Trophoblast cell (in vitro differentiated cells and primary cell): ENCODE measurements at regions not wholly inside any gene's neighbourhood (a gene's known extent, or its start where the extent isn't known, plus 50 kb on each side); places are given as distances from the start of the nearest gene placed in this dataset.

Experiments
- DNase-seq, 2 donors: peaks; one replicate each; pipeline ENCODE4 v3.0.0-alpha.2; 2016
- H2AFZ ChIP-seq: 2 replicates; pipeline ENCODE4 v1.6.1; 2013; ENCODE audit warnings: low read length, moderate library complexity, mild to moderate bottlenecking; ENCODE audit not compliant: insufficient read depth, poor library complexity
- H2AK5ac ChIP-seq: 2 replicates; pipeline ENCODE4 v1.6.1; 2013; ENCODE audit warnings: mild to moderate bottlenecking, low read length
- H2BK120ac ChIP-seq: 2 replicates; pipeline ENCODE4 v1.6.1; 2013; ENCODE audit warnings: low read length, mild to moderate bottlenecking, moderate library complexity; ENCODE audit not compliant: insufficient read depth, poor library complexity
- H2BK12ac ChIP-seq: 2 replicates; pipeline ENCODE4 v1.6.1; 2013; ENCODE audit warnings: mild to moderate bottlenecking, low read length, moderate library complexity
- H2BK5ac ChIP-seq: 2 replicates; pipeline ENCODE4 v1.6.1; 2013; ENCODE audit warnings: low read length, low read depth, moderate library complexity, mild to moderate bottlenecking; ENCODE audit not compliant: poor library complexity
- H3K14ac ChIP-seq: 2 replicates; pipeline ENCODE4 v1.6.1; 2013; ENCODE audit warnings: mild to moderate bottlenecking, low read length
- H3K18ac ChIP-seq: 2 replicates; pipeline ENCODE4 v1.6.1; 2013; ENCODE audit warnings: mild to moderate bottlenecking, low read length
- H3K23ac ChIP-seq: 2 replicates; pipeline ENCODE4 v1.6.1; 2013; ENCODE audit warnings: low read length
- H3K27ac ChIP-seq: 2 replicates; pipeline ENCODE4 v1.5.1; 2013; ENCODE audit warnings: low read depth, mild to moderate bottlenecking, inconsistent platforms, low read length, moderate library complexity
- H3K27me3 ChIP-seq: 2 replicates; pipeline ENCODE4 v1.6.1; 2013; ENCODE audit warnings: inconsistent platforms, mild to moderate bottlenecking, low read length, moderate library complexity; ENCODE audit not compliant: insufficient read depth
- H3K36me3 ChIP-seq, 2 experiments: 1 replicate in 1 of 2; 2 replicates in 1 of 2; pipeline ENCODE4 v1.6.1; 2013; ENCODE audit warnings: low read length in 2 of 2, mild to moderate bottlenecking in 2 of 2, moderate library complexity in 1 of 2; ENCODE audit not compliant: insufficient read depth in 2 of 2, control insufficient read depth in 1 of 2
- H3K4ac ChIP-seq: 2 replicates; pipeline ENCODE4 v1.6.1; 2013; ENCODE audit warnings: low read depth, mild to moderate bottlenecking, low read length, moderate library complexity
- H3K4me1 ChIP-seq, 2 experiments: 1 replicate in 1 of 2; 2 replicates in 1 of 2; pipeline ENCODE4 v1.6.1; 2013; ENCODE audit warnings: low read length in 2 of 2, mild to moderate bottlenecking in 2 of 2, moderate library complexity in 1 of 2; ENCODE audit not compliant: insufficient read depth in 2 of 2, control insufficient read depth in 1 of 2
- H3K4me2 ChIP-seq: 2 replicates; pipeline ENCODE4 v1.6.1; 2013; ENCODE audit warnings: inconsistent platforms, mild to moderate bottlenecking, low read length, moderate library complexity
- H3K4me3 ChIP-seq: 2 replicates; pipeline ENCODE4 v1.5.1; 2013; ENCODE audit warnings: mild to moderate bottlenecking, low read depth, low read length, inconsistent platforms
- H3K79me1 ChIP-seq: one replicate; pipeline ENCODE4 v1.6.1; 2013; ENCODE audit warnings: low read length
- H3K79me2 ChIP-seq: 2 replicates; pipeline ENCODE4 v1.6.1; 2013; ENCODE audit warnings: low read length, mild to moderate bottlenecking; ENCODE audit not compliant: control insufficient read depth, insufficient read depth, poor library complexity
- H3K9ac ChIP-seq: 2 replicates; pipeline ENCODE4 v1.6.1; 2013; ENCODE audit warnings: mild to moderate bottlenecking, low read length
- H3K9me3 ChIP-seq: 2 replicates; pipeline ENCODE4 v1.6.1; 2013; ENCODE audit warnings: low read depth, mild to moderate bottlenecking, control low read depth, inconsistent platforms, low read length; ENCODE audit not compliant: insufficient read depth
- H4K12ac ChIP-seq: 2 replicates; pipeline ENCODE4 v1.6.1; 2013; ENCODE audit warnings: low read depth, mild to moderate bottlenecking, low read length, moderate library complexity
- H4K8ac ChIP-seq: 2 replicates; pipeline ENCODE4 v1.6.1; 2013; ENCODE audit warnings: low read depth, mild to moderate bottlenecking, low read length, moderate library complexity
- H4K91ac ChIP-seq: one replicate; pipeline ENCODE4 v1.6.1; 2013; ENCODE audit warnings: low read depth, mild to moderate bottlenecking, low read length, moderate library complexity
- WGBS: extraction: QIAGEN DNeasy Blood & Tissue Kit; methylation state at CpG from one replicate; pipeline ENCODE4 v1.1.7; 2013; ENCODE audit warnings: missing lambda C conversion rate; ENCODE audit not compliant: insufficient read length, insufficient coverage; ENCODE audit errors: extremely low coverage; 5-methylcytosine and 5-hydroxymethylcytosine counted together

DNA sequence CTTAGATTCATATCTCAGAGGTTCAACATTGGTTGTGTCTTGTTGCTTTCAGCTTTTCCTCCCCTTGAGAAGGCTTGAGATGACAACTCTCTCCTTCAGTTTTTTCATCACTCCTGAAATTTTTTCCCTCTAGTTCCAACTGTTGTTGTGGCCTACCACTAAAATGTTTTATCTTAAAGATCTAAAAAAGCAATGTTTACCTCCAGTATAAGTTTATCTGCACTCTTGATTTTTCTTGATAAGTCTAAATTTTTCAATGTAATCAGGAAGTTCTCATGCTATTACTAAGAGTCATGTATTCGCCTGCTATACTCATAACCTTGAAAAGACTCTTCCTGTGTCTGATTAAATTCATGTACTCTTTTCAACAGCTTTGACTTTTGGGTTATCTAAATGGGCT is 366.3 kb upstream of the TFPI start:
- no peak overlapping the region for H3K18ac ChIP-seq
- no peak overlapping the region for H3K23ac ChIP-seq
- no peaks in the 10 kb centered on the region for H3K27me3 ChIP-seq
- H3K79me2 ChIP-seq = no peaks in the 10 kb centered on the region
- no peak overlapping the region for H4K12ac ChIP-seq
- H2AFZ ChIP-seq = no peak overlapping the region
- no peaks in the 10 kb centered on the region for H3K79me1 ChIP-seq
- no peak overlapping the region for H3K4me3 ChIP-seq
- no peak overlapping the region for H4K91ac ChIP-seq
- no peak overlapping the region for H2BK5ac ChIP-seq
- H4K8ac ChIP-seq = no peak overlapping the region
- no peaks in the 10 kb centered on the region for H3K9me3 ChIP-seq
- H2BK120ac ChIP-seq = no peak overlapping the region
- no peak overlapping the region for H3K27ac ChIP-seq
- no peak overlapping the region for H3K9ac ChIP-seq
- H3K4me1 ChIP-seq = peaks cover 0 to 3% of the 10 kb centered on the region in 2 experiments
- H3K36me3 ChIP-seq = no peaks in the 10 kb centered on the region
- peak in 1 of 2 donors; percentile 53 for DNase-seq
- H3K14ac ChIP-seq = no peak overlapping the region
- no peak overlapping the region for H3K4me2 ChIP-seq
- no CpG with 5 or more reads among the region's 1 CpG for WGBS
- H2AK5ac ChIP-seq = no peak overlapping the region
- no peak overlapping the region for H2BK12ac ChIP-seq
- H3K4ac ChIP-seq = no peak overlapping the region

DNA sequence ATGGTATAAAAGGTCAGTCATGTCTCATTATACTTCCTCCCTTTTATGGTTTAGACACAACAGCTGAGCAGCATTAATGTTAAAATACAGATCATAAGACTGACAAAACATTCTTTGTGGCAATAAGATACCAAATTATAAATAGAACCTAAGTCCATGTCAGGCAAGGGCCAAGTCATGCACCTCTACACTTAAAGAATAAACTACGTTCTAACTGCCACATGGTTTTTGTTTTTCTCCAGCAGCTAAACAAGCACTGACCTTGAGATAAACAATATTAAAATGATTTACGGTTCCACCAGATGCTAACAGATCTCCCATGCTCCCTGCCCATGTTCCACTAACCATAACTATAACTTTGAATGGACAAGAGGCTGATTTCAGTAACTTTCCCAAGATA is 368.6 kb upstream of the TFPI start:
- Histone ChIP-seq H2AFZ (no peak overlapping the region), H2AK5ac (no peak overlapping the region), H3K4me2 (no peak overlapping the region), H3K4ac (no peak overlapping the region), H4K8ac (no peak overlapping the region), H3K27me3 (no peaks in the 10 kb centered on the region), H4K91ac (no peak overlapping the region), H3K9ac (no peak overlapping the region), H3K36me3 (no peaks in the 10 kb centered on the region), H3K4me1 (peaks cover 0 to 3% of the 10 kb centered on the region in 2 experiments), H3K14ac (no peak overlapping the region), H3K23ac (no peak overlapping the region), H3K79me2 (no peaks in the 10 kb centered on the region), H3K18ac (no peak overlapping the region), H2BK120ac (no peak overlapping the region), H3K9me3 (no peaks in the 10 kb centered on the region), H3K79me1 (no peaks in the 10 kb centered on the region), H2BK5ac (no peak overlapping the region), H2BK12ac (no peak overlapping the region), H3K27ac (no peak overlapping the region), H4K12ac (no peak overlapping the region), H3K4me3 (no peak overlapping the region)
- no CpG with 5 or more reads among the region's 2 CpGs for WGBS
- DNase-seq = no peak

DNA sequence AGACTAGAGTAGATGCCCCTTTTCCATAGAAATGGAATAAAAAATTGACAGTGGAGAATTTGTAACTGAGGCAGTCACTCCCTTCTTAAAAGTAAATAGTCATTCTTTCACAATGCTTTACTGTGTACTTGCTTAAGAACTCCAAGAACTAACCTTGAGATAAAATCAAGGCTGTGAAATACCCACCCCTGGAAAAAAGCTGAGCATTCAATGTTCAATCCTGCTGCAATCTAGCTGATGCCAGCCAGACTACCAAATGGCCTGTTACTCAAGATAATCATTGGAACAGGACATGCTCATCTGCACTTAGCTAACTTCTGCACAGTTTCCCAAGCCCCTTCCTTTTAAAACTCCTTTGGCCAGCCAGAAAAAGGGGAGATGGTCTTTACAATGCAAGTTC is 367.4 kb upstream of the GULP1 start:
- no peak overlapping the region for H2BK120ac ChIP-seq
- no peak overlapping the region for H4K12ac ChIP-seq
- no peaks in the 10 kb centered on the region for H3K79me1 ChIP-seq
- H3K14ac ChIP-seq = no peak overlapping the region
- DNase-seq = peak in 1 of 2 donors; percentile 60
- no peak overlapping the region for H2AFZ ChIP-seq
- H3K18ac ChIP-seq = no peak overlapping the region
- peaks cover 0 to 3% of the 10 kb centered on the region in 2 experiments for H3K4me1 ChIP-seq
- no peak overlapping the region for H3K23ac ChIP-seq
- H4K8ac ChIP-seq = no peak overlapping the region
- H3K4me3 ChIP-seq = no peak overlapping the region
- H3K4ac ChIP-seq = no peak overlapping the region
- H3K4me2 ChIP-seq = no peak overlapping the region
- no peaks in the 10 kb centered on the region for H3K79me2 ChIP-seq
- H3K27me3 ChIP-seq = no peaks in the 10 kb centered on the region
- no peak overlapping the region for H2BK12ac ChIP-seq
- H3K27ac ChIP-seq = no peak overlapping the region
- no peak overlapping the region for H2BK5ac ChIP-seq
- H3K9me3 ChIP-seq = no peaks in the 10 kb centered on the region
- H2AK5ac ChIP-seq = no peak overlapping the region
- no peak overlapping the region for H3K9ac ChIP-seq
- no peak overlapping the region for H4K91ac ChIP-seq
- H3K36me3 ChIP-seq = no peaks in the 10 kb centered on the region

DNA sequence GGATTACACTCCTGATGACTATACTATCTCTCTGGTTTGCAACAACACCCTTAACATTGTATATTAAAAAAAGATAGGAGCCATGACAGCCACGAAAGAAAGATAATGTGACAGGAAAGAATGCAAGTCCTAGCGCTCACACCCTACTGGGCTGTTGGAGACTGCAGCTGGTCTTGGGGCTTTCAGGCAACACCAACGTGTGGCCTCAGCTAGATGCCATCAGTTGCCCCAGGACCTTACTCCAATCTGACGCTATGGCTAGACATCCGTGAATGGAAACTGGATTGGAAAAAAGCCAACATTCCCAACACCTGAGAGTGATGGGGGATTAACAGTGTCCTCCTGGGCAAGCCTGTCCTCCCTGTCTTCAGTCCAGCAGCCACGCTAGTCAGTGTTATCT is 357.4 kb upstream of the GULP1 start:
- Histone ChIP-seq H2BK12ac (no peak overlapping the region), H3K36me3 (no peaks in the 10 kb centered on the region), H4K91ac (no peak overlapping the region), H3K14ac (no peak overlapping the region), H2BK120ac (no peak overlapping the region), H3K4me3 (no peak overlapping the region), H4K8ac (no peak overlapping the region), H3K23ac (no peak overlapping the region), H3K27me3 (no peaks in the 10 kb centered on the region), H3K4ac (no peak overlapping the region), H3K4me2 (no peak overlapping the region), H3K9ac (no peak overlapping the region), H3K27ac (no peak overlapping the region), H2AFZ (no peak overlapping the region), H3K79me2 (no peaks in the 10 kb centered on the region), H3K18ac (no peak overlapping the region), H3K4me1 (no peaks in the 10 kb centered on the region), H3K79me1 (no peaks in the 10 kb centered on the region), H3K9me3 (peaks cover 3% of the 10 kb centered on the region), H4K12ac (no peak overlapping the region), H2BK5ac (no peak overlapping the region), H2AK5ac (no peak overlapping the region)
- DNase-seq = peak; percentile 56 to 65
- WGBS = no CpG with 5 or more reads among the region's 6 CpGs
